ENCODE measurements at regions not wholly inside any gene's neighbourhood (a gene's known extent, or its start where the extent isn't known, plus 50 kb on each side); places are given as distances from the start of the nearest gene placed in this dataset.
"Not testable (repeated sequence)": the region's sequence is repeated elsewhere in the genome, so short reads cannot be mapped to it uniquely, and the experiment has no call there.

DNA sequence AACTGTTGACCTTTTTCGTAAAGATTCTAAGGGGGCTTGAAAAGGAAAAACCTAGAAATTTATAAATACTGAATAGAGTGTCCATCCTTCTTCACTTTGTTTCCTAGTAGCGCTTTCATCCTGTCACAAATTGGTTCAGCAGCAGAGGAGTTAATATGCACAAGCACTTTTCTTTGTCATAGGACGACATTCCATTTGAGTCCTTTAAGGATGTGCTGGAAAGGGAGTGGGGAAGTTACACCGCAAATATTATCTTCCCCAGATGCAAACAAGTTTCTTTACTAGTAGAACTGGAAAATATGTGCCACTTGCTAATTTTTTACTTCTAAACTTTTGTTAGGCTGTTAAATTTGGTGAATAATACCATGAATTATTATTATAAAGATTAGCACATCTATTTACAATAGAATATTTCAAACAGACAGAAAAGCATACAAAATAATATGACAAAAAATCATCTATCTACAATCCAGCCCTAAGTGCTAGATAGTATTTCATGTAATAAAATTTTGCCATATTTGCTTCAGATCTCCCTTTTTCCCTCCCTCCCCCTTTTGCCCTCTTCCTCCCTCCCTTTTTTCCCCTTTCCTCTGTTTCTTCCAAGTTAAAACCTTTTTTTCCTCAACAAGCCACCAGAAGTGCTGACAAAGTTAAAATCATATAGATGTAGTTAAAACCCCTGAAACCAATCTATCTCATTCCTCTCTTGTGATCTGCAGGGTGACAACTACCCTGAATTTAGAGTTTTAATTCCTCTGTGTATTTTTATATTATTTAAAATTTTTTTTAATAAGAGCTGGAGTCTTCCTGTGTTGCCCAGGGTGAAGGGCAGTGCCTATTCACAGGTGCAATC, 50.5 kb upstream of the MAP4K3 start:
- no peak for DNase-seq (ENCODE audit: low read depth, low spot score)

DNA sequence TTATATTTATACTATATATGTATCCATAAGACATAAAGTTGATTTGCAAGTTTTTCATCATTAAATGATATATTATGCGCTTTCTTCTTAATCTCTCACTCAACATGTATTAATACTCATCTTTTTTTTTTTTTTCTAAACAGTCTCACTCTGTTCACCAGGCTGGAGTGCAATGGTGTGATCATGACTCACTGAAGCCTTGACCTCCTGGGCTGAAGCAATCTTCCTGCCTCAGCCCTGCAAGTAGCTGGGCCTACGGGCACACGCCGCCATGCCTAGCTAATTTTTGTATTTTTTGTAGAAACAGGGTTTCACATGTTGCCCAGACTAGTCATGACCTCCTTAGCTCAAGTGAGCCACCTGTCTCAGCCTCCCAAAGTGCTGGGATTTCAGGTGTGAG, 51.4 kb upstream of the MAP4K3 start:
- no peak for DNase-seq (ENCODE audit: low read depth, low spot score)

DNA sequence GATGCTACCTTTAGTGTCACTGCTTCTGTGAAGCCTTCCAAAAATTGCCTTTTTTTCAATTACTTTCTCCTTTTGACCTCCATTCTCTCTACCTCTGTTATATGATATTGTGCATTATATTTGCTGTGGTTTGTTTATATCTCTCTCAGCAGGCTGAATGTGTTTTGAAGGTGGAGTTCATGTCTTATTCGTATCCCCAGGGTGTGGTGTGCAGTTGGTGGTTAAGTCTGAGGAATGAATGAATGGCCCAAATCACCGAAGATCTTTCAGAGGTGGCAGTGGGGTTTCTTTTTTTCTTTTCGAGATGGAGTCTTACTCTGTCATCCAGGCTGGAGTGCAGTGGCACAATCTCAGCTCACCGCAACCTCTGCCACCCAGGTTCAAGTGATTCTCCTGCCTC, 53.5 kb upstream of the MAP4K3 start:
- DNase-seq (ENCODE audit: low read depth, low spot score), result no peak

DNA sequence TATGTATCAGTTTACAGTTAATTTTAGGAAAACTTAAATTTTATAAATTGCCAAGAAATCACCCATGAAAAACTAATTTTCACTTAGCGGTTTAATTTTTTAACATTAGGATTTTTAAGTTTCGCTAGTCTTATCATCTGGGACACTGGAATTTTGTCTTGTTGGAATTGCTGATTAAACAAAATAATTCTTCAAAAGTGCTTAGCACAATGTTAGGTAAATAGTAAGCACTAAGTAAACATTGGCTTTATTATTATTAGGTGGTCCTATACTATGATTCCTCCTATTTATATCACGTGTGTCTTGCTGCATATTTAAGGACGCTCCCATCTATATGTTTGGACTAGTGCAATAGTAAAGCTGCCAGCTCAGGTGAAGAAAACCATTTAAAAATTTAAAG, 54.6 kb upstream of the MAP4K3 start:
- no peak for DNase-seq (ENCODE audit: low read depth, low spot score)

DNA sequence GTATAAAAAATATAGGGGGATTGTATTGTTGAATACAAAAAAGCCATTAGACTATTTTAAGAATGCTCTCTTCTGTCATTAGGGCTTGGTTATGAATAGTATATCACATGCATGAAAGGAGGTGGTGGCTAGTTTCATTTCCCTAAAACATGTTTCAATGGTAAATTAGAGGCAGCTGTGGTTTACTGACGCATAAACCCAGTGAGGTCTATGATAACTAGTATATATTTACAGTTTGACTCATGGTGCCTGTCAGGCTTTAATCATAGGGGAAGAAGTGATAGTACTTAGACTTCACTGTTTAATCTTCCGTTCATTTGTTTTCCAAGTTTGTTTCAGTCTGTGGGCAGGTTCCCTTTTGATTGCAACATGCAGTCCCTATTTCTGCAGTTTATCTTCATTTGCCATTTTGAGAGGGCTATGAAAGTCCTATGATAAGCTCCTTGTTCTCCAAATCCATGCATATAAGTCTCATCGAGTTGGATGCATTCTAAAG, 55.1 kb upstream of the MAP4K3 start:
- no peak for DNase-seq (ENCODE audit: low read depth, low spot score)

DNA sequence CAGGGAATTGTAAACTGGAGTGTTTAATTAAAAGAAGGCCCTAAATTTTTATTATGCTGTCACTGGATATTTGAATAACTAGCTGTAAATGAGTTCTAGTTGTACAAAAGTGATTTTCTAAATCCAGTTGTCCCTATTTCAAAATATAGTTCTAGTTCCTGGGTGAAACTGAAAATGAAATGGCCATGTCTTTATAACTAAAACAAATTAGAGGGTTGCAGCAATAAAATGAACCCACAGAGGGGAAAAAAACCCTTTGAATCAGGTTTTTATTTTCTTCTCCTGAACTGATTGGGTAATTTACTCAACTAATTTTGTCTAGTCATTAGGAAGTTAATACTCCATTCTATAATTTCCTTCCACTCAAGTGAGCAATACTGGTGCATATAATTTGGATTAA, 55.6 kb upstream of the MAP4K3 start:
- DNase-seq (ENCODE audit: low read depth, low spot score), result no peak

DNA sequence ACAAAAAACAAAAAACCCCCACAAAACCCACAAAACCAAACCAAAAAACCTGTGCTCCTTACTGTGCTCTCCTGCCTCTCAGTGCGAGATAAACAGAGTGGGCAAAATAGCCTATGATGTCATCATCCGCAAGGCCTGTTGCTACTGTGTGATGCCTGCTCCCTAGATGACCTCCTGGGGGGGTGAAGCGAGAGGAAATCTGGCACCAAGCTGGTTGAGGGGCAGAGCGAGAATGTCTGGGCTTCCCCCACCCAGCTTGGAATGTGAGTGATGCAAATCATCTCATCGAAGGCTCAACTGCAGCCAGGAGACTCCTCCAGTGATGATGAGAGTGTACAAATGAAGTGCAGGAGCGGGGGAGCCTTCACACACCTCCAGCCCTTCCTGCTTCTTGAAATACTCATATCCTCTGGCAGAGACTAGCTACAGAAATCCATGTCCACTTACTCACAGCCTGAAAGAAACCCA, 57.7 kb upstream of the MAP4K3 start:
- DNase-seq (ENCODE audit: low read depth, low spot score), result no peak

DNA sequence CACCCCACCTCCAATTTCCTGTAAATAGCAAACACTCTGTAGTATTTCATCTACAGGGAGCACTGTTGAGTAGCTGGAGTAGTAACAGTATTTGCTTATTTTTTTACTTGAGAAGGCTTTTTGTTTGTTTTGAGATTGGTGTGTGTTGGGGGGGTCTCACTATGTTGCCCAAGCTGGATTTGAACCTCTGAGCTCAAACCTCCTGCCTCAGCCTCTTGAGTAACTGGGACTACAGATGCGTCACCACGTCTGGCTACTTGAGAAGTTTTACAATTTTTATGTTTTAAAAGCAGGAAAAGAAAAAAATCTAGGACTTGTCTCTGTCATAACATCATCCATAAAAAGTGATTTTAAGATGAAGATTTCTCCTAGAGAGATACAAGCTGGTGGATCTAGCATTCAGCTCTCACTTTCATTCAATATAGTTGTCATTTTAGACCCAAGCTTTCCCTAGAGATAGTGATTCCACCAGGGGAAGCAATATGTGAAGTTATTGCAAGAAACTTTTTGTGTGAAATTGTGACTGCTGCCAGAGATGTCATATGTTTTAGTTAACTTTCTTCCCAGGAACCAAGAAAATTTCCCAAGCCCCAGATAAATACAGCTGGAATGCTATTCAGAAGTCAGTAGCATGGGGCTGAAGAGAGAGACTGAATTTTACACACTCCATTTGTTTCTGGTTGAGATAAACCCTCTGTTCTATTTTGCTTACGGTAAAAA, 60.2 kb upstream of the MAP4K3 start:
- no peak for DNase-seq (ENCODE audit: low read depth, low spot score)

DNA sequence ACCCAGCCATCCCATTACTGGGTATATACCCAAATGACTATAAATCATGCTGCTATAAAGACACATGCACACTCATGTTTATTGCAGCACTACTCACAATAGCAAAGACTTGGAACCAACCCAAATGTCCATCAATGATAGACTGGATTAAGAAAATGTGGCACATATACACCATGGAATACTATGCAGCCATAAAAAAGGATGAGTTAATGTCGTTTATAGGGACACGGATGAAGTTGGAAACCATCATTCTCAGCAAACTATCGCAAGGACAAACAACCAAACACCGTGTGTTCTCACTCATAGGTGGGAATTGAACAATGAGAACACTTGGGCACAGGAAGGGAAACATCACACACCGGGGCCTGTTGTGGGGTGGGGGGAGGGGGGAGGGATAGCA, 61.1 kb upstream of the MAP4K3 start:
- DNase-seq (ENCODE audit: low read depth, low spot score), result not testable (repeated sequence)

DNA sequence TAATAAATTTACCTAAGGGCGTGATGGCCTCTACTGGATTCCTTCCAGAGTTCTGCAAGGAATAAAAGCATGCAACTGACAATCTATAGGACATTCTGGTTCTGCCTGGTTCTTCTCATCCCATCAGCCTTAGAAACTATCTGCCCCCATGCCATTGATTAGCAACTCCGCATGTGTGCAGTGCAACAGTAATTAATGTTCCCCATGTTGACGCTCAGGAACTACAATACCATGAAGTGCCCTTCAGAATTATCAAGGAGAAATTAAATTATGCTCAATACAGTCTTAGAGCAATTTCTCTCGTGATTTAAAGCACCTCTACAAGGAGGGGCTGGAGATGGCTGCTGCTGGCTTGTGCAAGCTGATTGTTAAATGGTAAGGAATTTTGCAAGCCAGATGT, 61.7 kb upstream of the MAP4K3 start:
- DNase-seq (ENCODE audit: low read depth, low spot score), result no peak

DNA sequence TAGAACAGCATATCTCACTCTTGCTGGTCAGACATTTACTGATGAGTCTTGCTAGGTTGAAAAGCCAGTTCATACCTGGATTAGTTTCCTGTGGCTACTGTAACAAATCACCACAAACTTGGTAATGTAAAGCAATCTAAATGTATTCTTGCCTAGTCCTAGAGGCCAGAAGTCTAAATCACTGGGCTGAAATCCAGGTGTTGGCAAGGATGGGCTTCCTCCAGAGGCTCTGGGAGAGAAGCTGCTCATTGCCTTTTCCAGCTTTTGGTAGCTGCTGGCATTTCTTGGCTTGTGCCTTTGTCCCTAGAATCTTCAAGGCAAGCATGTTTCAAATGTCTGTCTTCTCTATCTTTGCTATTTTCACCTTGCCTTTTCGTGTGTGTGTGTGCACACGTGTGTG, 62.3 kb upstream of the MAP4K3 start:
- DNase-seq (ENCODE audit: low read depth, low spot score), result no peak

DNA sequence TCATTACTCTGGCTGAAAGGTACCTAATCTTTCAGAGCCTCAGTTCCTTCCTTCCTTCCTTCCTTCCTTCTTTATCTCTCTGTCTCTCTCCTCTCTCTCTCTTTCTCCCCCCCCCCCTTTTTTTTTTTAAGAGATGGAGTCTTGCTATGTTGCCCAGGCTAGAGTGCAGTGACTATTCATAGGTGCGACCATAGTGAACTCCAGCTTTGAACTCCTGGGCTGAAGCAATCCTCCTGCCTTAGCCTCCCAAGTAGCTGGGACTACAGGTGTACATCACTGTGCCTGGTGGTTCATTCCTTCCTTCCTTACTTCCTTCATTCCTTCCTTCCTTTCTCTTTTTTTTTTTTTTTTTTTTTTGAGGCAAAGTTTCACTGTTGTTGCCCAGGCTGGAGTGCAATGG, 64.3 kb upstream of the MAP4K3 start:
- DNase-seq (ENCODE audit: low read depth, low spot score), result no peak

DNA sequence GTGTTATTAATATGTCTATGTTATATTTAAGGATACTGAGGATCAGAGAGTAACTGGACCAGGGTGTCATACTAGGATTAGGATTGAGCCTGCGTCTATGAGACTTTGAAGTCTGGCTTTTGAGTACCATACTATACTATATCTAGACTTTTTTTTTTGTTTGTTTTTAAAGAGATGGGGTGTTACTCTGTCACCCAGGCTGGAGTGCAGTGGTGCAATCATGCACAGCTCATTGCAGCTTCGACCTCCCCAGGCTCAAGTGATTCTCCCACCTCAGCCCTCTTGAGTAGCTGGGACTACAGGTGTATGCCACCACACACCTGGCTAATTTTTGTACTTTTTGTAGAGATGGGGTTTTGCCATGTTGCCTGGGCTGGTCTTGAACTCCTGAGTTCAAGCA, 66.2 kb upstream of the MAP4K3 start:
- DNase-seq (ENCODE audit: low read depth, low spot score), result no peak

DNA sequence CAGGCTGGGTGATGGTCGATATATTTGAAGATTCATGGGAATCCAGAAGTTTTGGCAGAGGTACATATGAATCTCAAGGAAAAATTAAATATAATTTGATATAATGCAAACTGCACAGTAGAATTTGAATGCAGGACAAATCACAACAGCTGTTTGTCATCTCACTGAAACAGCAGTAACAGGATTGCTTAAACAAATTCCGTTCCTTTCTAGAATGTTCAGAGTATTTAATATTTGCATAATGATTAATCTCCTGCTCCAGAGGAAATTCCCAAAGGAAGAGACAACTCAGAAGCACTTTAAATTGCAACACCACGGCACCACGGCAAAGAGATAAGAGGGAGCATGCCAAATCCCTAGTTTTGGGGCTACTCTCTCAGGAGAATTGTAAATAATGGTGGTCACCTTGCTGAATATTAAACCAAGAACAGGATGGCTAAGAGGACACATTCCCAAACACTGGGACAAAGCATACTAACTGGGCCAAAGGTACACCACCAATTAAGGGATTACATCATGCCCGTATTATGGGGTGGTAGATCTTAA, 67.8 kb upstream of the MAP4K3 start:
- DNase-seq (ENCODE audit: low read depth, low spot score), result no peak

DNA sequence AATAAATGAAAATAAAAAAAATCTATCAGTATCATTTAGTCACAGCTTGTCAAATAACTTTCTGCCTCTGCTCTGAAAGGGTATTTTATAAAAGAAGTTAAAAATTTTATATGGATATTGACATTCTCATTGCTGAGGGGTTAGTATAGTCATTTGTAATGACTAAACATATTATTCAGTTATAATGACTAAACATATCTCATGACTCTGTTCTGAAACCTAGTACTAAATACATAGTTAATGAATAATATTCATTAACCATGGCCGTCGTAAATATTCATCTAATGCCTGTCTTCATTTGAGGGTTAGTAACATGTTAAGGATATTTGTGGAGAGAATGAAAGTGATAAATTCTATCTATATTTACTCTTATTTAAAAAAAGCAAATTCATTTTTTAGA, 69.1 kb upstream of the MAP4K3 start:
- no peak for DNase-seq (ENCODE audit: low read depth, low spot score)

DNA sequence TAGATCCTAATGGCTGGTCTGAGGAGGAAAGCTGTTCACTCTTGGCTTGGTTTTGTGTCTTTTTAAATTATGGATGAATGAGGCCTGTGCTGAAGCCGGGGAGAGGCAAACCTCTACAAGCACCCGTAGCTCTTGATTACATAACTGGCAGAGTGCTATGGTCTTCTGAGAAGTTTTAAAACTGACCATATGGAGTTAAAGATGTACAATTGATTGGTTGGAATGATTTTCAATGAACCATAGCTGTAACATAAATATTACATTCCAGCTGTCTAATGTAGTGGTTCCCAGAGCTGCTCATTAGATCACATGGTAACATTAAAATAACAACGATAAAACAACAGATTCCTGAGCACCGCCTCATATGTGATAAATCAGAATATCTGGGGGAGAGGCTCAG, 71.1 kb upstream of the MAP4K3 start:
- no peak for DNase-seq (ENCODE audit: low read depth, low spot score)

DNA sequence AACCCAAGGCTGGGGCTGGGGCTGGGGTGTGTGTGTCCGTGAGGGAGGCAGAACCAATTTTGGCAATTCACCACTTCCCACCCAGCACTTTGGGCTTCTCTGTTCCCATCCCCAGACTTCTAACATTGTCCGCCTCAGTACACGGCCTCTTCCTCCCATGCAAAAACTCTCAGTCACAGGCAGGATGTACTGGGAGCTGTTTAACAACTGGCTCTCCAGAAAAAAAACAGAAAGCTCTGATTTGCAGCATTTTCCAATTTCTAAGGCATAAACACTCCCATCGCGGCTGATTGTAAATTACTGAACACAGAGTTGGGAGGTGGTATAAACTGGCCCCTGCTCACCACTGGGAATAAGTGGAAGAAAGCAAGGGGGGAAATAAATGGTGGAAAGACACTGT, 73.1 kb upstream of the MAP4K3 start:
- no peak for DNase-seq (ENCODE audit: low read depth, low spot score)

DNA sequence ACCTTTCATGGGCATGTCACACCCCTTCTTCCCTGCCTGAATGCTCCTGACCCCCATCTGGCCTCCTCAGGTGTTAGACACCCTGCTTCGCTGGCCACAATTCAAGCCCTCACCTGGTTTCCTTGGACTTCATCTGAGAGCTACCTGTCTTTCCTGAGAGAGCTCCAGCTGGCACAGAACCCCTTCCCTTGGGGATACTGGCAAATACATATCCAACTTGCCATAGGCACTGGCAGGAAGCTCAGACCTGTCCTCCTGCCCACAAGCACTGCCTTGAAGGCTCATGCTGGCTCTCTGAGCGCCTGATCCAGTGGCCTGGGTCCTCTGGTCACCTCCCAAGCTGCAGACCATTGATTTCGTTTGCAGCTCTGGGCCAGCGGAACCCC, 74.1 kb upstream of the MAP4K3 start:
- DNase-seq (ENCODE audit: low read depth, low spot score), result no peak

DNA sequence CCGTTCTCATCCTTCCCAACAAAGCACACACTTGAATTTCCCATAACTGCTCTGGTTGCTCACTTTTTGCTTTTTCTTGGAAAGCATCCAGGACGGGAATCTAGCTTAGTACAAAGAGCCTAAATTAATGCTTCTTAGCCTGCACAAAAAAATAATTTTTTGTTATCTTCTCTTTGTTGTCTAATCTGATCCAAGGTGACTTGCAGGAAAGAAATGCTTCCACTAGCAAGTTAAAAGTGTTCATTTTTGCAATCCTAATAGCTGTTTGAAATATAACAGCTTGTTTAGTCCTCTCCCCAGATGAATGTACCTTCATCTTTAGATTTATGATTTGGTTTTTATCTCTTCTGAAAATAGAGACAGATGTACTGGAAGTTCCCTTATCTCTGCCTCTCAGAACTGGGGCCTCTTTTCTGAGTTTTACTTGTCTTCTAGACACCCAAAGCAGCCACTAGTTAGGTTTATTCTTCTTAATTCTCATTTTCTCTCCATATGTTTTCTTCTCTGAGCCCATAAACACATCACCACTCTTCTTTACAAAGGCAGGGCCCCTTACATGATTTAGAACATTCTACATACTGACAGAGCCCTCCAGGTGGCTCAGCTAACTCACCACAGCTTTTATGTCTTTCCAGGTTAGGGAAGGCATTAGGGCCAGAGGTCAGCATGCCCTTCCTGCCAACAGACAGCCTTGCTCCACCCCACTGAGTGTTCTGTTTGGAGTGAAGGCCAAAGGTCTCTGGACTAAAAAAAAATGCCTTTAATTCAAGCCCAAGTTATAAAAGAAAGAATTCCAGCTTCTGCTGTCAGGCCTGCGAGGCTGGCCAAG, 74.7 kb upstream of the MAP4K3 start:
- no peak for DNase-seq (ENCODE audit: low read depth, low spot score)

DNA sequence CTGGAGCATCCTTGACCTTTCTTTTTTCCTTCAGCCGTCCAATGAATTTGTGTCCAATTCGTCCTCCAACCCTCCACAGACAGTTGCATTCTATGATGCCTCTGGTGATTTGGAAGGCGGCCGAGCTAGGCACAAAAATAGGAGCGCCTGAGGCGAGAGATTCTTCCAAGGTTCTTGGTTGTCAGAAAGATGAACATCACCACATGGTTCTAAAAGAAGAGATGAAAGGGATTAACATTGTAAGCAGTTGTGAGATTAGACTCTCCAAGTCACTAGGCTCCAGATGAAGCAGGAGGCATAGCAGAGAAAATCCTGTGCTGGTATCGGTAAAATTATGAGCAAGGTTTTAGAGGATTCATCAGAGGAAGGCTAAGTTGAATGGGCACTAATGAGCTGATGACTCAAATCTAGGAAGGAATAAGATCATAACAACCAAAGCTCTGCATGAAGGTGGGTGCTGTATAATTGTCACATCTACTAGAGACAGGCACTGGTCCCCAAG, 75.4 kb upstream of the MAP4K3 start:
- no peak for DNase-seq (ENCODE audit: low read depth, low spot score)

DNA sequence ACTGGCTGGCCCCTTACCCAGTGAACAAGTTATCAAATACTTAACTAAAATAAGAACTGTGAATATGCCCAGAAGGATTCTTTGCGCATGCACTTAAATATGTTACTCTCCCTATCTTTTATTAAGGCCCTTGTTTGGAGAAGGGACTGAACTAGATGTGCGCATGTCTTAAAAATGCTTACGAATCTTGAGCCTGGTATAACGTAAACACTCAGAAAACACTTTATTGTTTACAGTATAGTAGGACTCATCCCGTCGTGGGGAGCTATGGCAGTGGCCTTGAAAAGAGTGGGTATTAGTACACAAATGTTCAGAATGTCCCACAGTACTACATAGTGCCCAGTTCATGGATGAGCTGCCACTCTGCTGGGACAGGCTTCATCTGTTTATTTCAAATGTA, 75.9 kb upstream of the MAP4K3 start:
- no peak for DNase-seq (ENCODE audit: low read depth, low spot score)

DNA sequence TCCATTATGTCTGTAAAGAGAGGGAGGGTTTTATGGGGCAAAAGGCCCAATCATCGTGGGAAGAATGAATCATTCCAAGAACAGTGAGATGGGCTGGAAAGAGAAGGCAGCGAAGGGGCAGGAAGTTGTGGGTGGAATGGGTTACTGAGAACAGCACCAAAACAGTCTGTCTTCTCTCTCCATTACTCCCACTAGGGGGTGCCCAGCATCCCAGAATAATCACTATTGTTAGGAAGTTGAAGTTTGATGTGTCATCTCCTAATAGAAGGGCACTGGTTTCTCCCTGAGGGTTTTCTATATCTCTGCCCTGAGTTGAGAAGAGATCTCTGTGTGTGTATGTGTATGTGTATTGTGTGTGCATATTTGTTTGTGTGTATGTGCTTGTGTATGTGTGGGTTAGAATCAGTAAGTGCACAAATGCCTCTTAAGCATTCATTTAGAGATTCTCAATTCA, 76.6 kb upstream of the MAP4K3 start:
- peak; percentile 21 for DNase-seq (ENCODE audit: low read depth, low spot score)
